ENCODE measurements at regions not wholly inside any gene's neighbourhood (a gene's known extent, or its start where the extent isn't known, plus 50 kb on each side); places are given as distances from the start of the nearest gene placed in this dataset.

DNA sequence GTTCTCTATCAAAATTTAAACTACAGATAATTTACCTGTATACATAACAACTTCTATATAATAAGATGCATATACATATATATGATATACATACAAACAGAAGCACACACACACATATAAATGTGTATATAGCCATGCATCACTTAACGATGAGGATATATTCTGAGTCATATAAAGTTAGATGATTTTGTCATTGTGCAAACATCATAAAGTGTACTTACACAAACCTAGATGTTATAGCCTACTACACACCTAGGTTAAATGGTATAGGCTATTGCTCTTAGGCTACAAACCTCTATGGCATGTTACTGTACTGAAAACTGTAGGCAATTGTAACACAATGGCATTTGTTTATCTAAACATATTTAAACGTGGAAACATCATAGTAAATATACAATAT lies 937.6 kb upstream of the KCND2 start:
- Histone ChIP-seq H3K27me3 (ENCODE audit: control insufficient read depth in 4 of 4, insufficient read depth in 4 of 4, low read length in 3 of 4) (no peaks in the 10 kb centered on the region), H3K9me3 (ENCODE audit: control insufficient read depth in 4 of 4, low read length in 3 of 4) (no peaks in the 10 kb centered on the region), H3K27ac (ENCODE audit: low read depth in 1 of 2, low read length in 2 of 2) (no peak overlapping the region), H3K9ac (ENCODE audit: low read depth in 1 of 2, low read length in 2 of 2) (no peak overlapping the region), H3K4me1 (ENCODE audit: control insufficient read depth in 4 of 4, insufficient read depth in 4 of 4, low read length in 3 of 4) (no peaks in the 10 kb centered on the region), H3K4me3 (ENCODE audit: low read depth in 1 of 3, low read length in 3 of 3) (no peak overlapping the region), H3K36me3 (ENCODE audit: control insufficient read depth in 4 of 4, insufficient read depth in 3 of 4, low read depth in 1 of 4, low read length in 3 of 4) (no peaks in the 10 kb centered on the region)
- TF ChIP-seq HNF4G (IDR thresholded peaks at IDR 0.05) (no peak), YY1 (IDR thresholded peaks at IDR 0.05) (no peak), RAD21 (IDR thresholded peaks at IDR 0.05) (no peak), JUND (IDR thresholded peaks at IDR 0.05) (no peak), MAX (IDR thresholded peaks at IDR 0.05) (no peak), FOXA2 (IDR thresholded peaks at IDR 0.05) (no peak), FOXA1 (IDR thresholded peaks at IDR 0.05) (no peak)
- TF ChIP-seq, protein P1, sequence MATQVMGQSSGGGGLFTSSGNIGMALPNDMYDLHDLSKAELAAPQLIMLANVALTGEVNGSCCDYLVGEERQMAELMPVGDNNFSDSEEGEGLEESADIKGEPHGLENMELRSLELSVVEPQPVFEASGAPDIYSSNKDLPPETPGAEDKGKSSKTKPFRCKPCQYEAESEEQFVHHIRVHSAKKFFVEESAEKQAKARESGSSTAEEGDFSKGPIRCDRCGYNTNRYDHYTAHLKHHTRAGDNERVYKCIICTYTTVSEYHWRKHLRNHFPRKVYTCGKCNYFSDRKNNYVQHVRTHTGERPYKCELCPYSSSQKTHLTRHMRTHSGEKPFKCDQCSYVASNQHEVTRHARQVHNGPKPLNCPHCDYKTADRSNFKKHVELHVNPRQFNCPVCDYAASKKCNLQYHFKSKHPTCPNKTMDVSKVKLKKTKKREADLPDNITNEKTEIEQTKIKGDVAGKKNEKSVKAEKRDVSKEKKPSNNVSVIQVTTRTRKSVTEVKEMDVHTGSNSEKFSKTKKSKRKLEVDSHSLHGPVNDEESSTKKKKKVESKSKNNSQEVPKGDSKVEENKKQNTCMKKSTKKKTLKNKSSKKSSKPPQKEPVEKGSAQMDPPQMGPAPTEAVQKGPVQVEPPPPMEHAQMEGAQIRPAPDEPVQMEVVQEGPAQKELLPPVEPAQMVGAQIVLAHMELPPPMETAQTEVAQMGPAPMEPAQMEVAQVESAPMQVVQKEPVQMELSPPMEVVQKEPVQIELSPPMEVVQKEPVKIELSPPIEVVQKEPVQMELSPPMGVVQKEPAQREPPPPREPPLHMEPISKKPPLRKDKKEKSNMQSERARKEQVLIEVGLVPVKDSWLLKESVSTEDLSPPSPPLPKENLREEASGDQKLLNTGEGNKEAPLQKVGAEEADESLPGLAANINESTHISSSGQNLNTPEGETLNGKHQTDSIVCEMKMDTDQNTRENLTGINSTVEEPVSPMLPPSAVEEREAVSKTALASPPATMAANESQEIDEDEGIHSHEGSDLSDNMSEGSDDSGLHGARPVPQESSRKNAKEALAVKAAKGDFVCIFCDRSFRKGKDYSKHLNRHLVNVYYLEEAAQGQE (IDR thresholded peaks at IDR 0.05), result no peak
- 68% methylated on average over 2 of the region's 2 CpGs for WGBS
- no peak for DNase-seq (ENCODE audit: low spot score)

DNA sequence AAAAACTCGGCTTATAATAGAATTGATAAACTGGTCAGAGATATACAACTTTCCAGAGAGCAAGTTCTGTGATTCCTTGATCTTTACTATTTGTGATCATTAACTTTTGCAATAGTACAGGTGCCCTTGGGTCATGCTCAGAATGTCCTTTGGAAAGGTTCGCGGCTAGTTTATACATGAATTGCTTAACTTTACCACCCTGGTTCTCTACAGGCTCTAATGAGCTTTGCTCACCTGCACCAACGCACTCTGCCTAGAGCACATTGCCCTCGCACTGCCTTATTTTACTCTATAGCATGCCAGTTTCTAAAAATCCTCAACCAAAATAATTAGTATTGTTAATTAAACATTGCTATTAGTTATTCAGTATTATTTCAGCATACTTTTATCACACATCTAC lies 931.2 kb upstream of the KCND2 start:
- no peaks in the 10 kb centered on the region for H3K9me3 ChIP-seq (ENCODE audit: control insufficient read depth in 4 of 4, low read length in 3 of 4)
- WGBS, result 34% methylated on average over 5 of the region's 5 CpGs
- no peaks in the 10 kb centered on the region for H3K36me3 ChIP-seq (ENCODE audit: control insufficient read depth in 4 of 4, insufficient read depth in 3 of 4, low read depth in 1 of 4, low read length in 3 of 4)
- peaks cover 2 to 14% (median 12%) of the 10 kb centered on the region in 4 donors for H3K4me1 ChIP-seq (ENCODE audit: control insufficient read depth in 4 of 4, insufficient read depth in 4 of 4, low read length in 3 of 4)
- DNase-seq (ENCODE audit: low spot score), result no peak
- TF ChIP-seq HNF4G (IDR thresholded peaks at IDR 0.05) (peak; percentile 62), NR2F2 (IDR thresholded peaks at IDR 0.05) (no peak), EGR1 (IDR thresholded peaks at IDR 0.05; ENCODE audit: low read depth in 2 of 2) (no peak), FOXA2 (IDR thresholded peaks at IDR 0.05) (peak; percentile 45), JUND (IDR thresholded peaks at IDR 0.05) (peak; percentile 33 to 60), HNF4A (conservative IDR thresholded peaks at IDR 0.05) (peak; percentile 90 to 97), YY1 (IDR thresholded peaks at IDR 0.05) (peak; percentile 77), ZBTB33 (IDR thresholded peaks at IDR 0.05) (peak; percentile 65), FOXA1 (IDR thresholded peaks at IDR 0.05) (no peak), ATF3 (IDR thresholded peaks at IDR 0.05) (no peak), GABPA (IDR thresholded peaks at IDR 0.05 in 1 of 2, conservative IDR thresholded peaks at IDR 0.05 in 1 of 2) (peak in 1 of 2 donors; percentile 21), SP1 (IDR thresholded peaks at IDR 0.05) (peak; percentile 84), TAF1 (conservative IDR thresholded peaks at IDR 0.05) (no peak), RAD21 (IDR thresholded peaks at IDR 0.05) (peak; percentile 54 to 63), RXRA (IDR thresholded peaks at IDR 0.05) (peak; percentile 96 to 97), CTCF (IDR thresholded peaks at IDR 0.05; ENCODE audit: low read depth, low read length, missing input control) (no peak), MAX (IDR thresholded peaks at IDR 0.05) (peak; percentile 80)
- TF ChIP-seq, protein P1 (IDR thresholded peaks at IDR 0.05), result peak; percentile 59
- H3K4me3 ChIP-seq (ENCODE audit: low read depth in 1 of 3, low read length in 3 of 3), result no peak overlapping the region
- peak overlapping the region in 1 of 2 donors; percentile 16 for H3K9ac ChIP-seq (ENCODE audit: low read depth in 1 of 2, low read length in 2 of 2)
- no peaks in the 10 kb centered on the region for H3K27me3 ChIP-seq (ENCODE audit: control insufficient read depth in 4 of 4, insufficient read depth in 4 of 4, low read length in 3 of 4)
- H3K27ac ChIP-seq (ENCODE audit: low read depth in 1 of 2, low read length in 2 of 2), result no peak overlapping the region

All from liver (tissue), 8 donors.